H1 (cell line): ENCODE measurements at regions not wholly inside any gene's neighbourhood (a gene's known extent, or its start where the extent isn't known, plus 50 kb on each side); places are given as distances from the start of the nearest gene placed in this dataset.

Source experiments
- CTCF ChIA-PET: fragments of 300-600 bp; sonication (Branson Sonifier 250); formaldehyde crosslinking; loops from one replicate; lab custom pipeline; 2021; ENCODE audit not compliant: partially characterized antibody; lab: Charles Lee
- POLR2A ChIA-PET: fragments of 300-600 bp; sonication (Branson Sonifier 250); formaldehyde crosslinking; loops from one replicate; lab custom pipeline; 2021; ENCODE audit warnings: inconsistent platforms; ENCODE audit not compliant: partially characterized antibody; lab: Charles Lee
- DNase-seq, 2 experiments: peaks; one replicate each; pipeline versions ENCODE4 v3.0.0 to v3.0.0-alpha.2; 2010 to 2022; ENCODE audit warnings: low spot score in 2 of 2, low read depth in 1 of 2, mixed read lengths in 1 of 2
- FAIRE-seq: peaks from 2 replicates; lab custom pipeline; 2011; peaks lifted over from hg19 to GRCh38; lab: Jason Lieb, UNC
- H2AFZ ChIP-seq: 2 replicates; pipeline ENCODE4 v1.8.1; 2012; ENCODE audit warnings: low read length, inconsistent platforms
- H2AK5ac ChIP-seq: 2 replicates; pipeline ENCODE4 v1.6.1; 2013; ENCODE audit warnings: low read depth, low read length
- H2BK120ac ChIP-seq: replicated peaks from 2 replicates; pipeline ENCODE3; 2013; ENCODE audit warnings: low read depth, low read length, inconsistent platforms
- H2BK12ac ChIP-seq: 2 replicates; pipeline ENCODE4 v1.6.1; 2013; ENCODE audit warnings: low read depth, low read length
- H2BK15ac ChIP-seq: 2 replicates; pipeline ENCODE4 v1.6.1; 2013; ENCODE audit warnings: low read length
- H2BK20ac ChIP-seq: 2 replicates; pipeline ENCODE4 v1.6.1; 2013; ENCODE audit warnings: low read length
- H2BK5ac ChIP-seq: 2 replicates; pipeline ENCODE4 v1.6.1; 2013; ENCODE audit warnings: low read depth, low read length
- H3K14ac ChIP-seq: 2 replicates; pipeline ENCODE4 v1.6.1; 2013; ENCODE audit warnings: inconsistent platforms; ENCODE audit not compliant: insufficient read length
- H3K18ac ChIP-seq: 2 replicates; pipeline ENCODE4 v1.6.1; 2013; ENCODE audit warnings: low read length; ENCODE audit errors: extremely low read depth
- H3K23ac ChIP-seq: 2 replicates; pipeline ENCODE4 v1.6.1; 2013; ENCODE audit warnings: inconsistent platforms; ENCODE audit not compliant: insufficient read length
- H3K23me2 ChIP-seq: 2 replicates; pipeline ENCODE4 v1.6.1; 2013; ENCODE audit warnings: low read depth, low read length
- H3K27ac ChIP-seq: 2 replicates; pipeline ENCODE4 v1.6.1; 2011; ENCODE audit warnings: low read depth, low read length, inconsistent platforms
- H3K27me3 ChIP-seq, 4 experiments: replicated peaks in 1 of 4; 1 replicate in 1 of 4; 2 replicates in 3 of 4; pipeline versions ENCODE4 v1.6.1 to v1.8.1; 2011 to 2013; ENCODE audit warnings: low read length in 3 of 4, mild to moderate bottlenecking in 3 of 4, inconsistent platforms in 2 of 4, mixed read lengths in 2 of 4, moderate library complexity in 1 of 4; ENCODE audit not compliant: control insufficient read depth in 3 of 4, insufficient read depth in 3 of 4; ENCODE audit errors: extremely low read depth in 1 of 4
- H3K36me3 ChIP-seq, 4 experiments: 2 replicates each; pipeline versions ENCODE4 v1.6.1 to v1.8.1; 2011 to 2013; ENCODE audit warnings: mild to moderate bottlenecking in 4 of 4, low read length in 3 of 4, moderate library complexity in 2 of 4, control low read depth in 1 of 4, inconsistent platforms in 1 of 4; ENCODE audit not compliant: insufficient read depth in 4 of 4, control insufficient read depth in 2 of 4
- H3K4ac ChIP-seq: replicated peaks from 2 replicates; pipeline ENCODE3; 2013; ENCODE audit warnings: low read length, low read depth, mixed read lengths, inconsistent platforms; ENCODE audit not compliant: insufficient read length
- H3K4me1 ChIP-seq, 4 experiments: replicated peaks in 1 of 4; 1 replicate in 1 of 4; 2 replicates in 3 of 4; pipeline versions ENCODE4 v1.6.1 to v1.8.1; 2011 to 2013; ENCODE audit warnings: low read length in 3 of 4, inconsistent platforms in 2 of 4, mixed read lengths in 1 of 4; ENCODE audit not compliant: insufficient read depth in 4 of 4, control insufficient read depth in 3 of 4
- H3K4me2 ChIP-seq, 2 experiments: 2 replicates each; pipeline versions ENCODE4 v1.6.1 to v1.8.1; 2011 to 2013; ENCODE audit warnings: low read depth in 2 of 2, low read length in 2 of 2, control low read depth in 1 of 2, inconsistent platforms in 1 of 2, mild to moderate bottlenecking in 1 of 2; ENCODE audit not compliant: insufficient read depth in 1 of 2
- H3K4me3 ChIP-seq, 4 experiments: fragments of 200-600, 300-600 bp in 1 of 4; sonication (generic), shearing (Covaris generic), sonication (Bioruptor Twin) in 1 of 4; 2 replicates each; pipeline versions ENCODE4 v1.5.1 to v1.8.1; 2011 to 2016; ENCODE audit warnings: low read length in 4 of 4, low read depth in 3 of 4, control low read depth in 2 of 4, inconsistent platforms in 2 of 4, mild to moderate bottlenecking in 2 of 4, mixed read lengths in 1 of 4, moderate library complexity in 1 of 4; ENCODE audit not compliant: insufficient read depth in 2 of 4; ENCODE audit errors: extremely low read depth in 1 of 4
- H3K56ac ChIP-seq: replicated peaks from 2 replicates; pipeline ENCODE3; 2013; ENCODE audit warnings: low read depth, mild to moderate bottlenecking, mixed read lengths, low read length, inconsistent platforms; ENCODE audit not compliant: insufficient read length
- H3K79me1 ChIP-seq: 2 replicates; pipeline ENCODE4 v1.6.1; 2013; ENCODE audit warnings: low read depth, low read length, control low read depth
- H3K79me2 ChIP-seq, 2 experiments: 2 replicates each; pipeline versions ENCODE4 v1.6.1 to v1.8.1; 2012 to 2013; ENCODE audit warnings: low read length in 2 of 2, mild to moderate bottlenecking in 2 of 2, inconsistent platforms in 1 of 2; ENCODE audit not compliant: insufficient read depth in 2 of 2, control insufficient read depth in 1 of 2
- H3K9ac ChIP-seq, 4 experiments: replicated peaks in 1 of 4; 1 replicate in 1 of 4; 2 replicates in 3 of 4; pipeline versions ENCODE4 v1.6.1 to v1.8.1; 2011 to 2013; ENCODE audit warnings: low read depth in 3 of 4, low read length in 3 of 4, control low read depth in 2 of 4, mild to moderate bottlenecking in 2 of 4, moderate library complexity in 2 of 4, inconsistent platforms in 1 of 4; ENCODE audit errors: extremely low read depth in 1 of 4
- H3K9me3 ChIP-seq, 2 experiments: 2 replicates each; pipeline versions ENCODE4 v1.6.1 to v1.8.1; 2012 to 2013; ENCODE audit warnings: mild to moderate bottlenecking in 2 of 2, moderate library complexity in 2 of 2, control low read depth in 1 of 2, inconsistent platforms in 1 of 2, low read depth in 1 of 2, low read length in 1 of 2, mixed read lengths in 1 of 2; ENCODE audit not compliant: insufficient read depth in 2 of 2
- H4K20me1 ChIP-seq, 2 experiments: replicated peaks in 1 of 2; 2 replicates each; pipeline versions ENCODE3 to v1.8.1; 2011 to 2013; ENCODE audit warnings: inconsistent platforms in 2 of 2, low read length in 2 of 2, mild to moderate bottlenecking in 1 of 2; ENCODE audit not compliant: insufficient read depth in 2 of 2, control insufficient read depth in 1 of 2
- H4K5ac ChIP-seq: 2 replicates; pipeline ENCODE4 v1.6.1; 2013; ENCODE audit warnings: low read length, low read depth, mixed read lengths, inconsistent platforms; ENCODE audit not compliant: insufficient read length
- H4K8ac ChIP-seq: 2 replicates; pipeline ENCODE4 v1.8.0; 2013; ENCODE audit warnings: mild to moderate bottlenecking, moderate library complexity, low read length, inconsistent platforms; ENCODE audit not compliant: insufficient read depth; ENCODE audit errors: extremely low read depth
- H4K91ac ChIP-seq: replicated peaks from 2 replicates; pipeline ENCODE3; 2013; ENCODE audit warnings: low read length, mixed read lengths, inconsistent platforms; ENCODE audit not compliant: insufficient read length
- BRCA1 ChIP-seq: IDR thresholded peaks from 2 replicates; pipeline ENCODE4 v1.6.1; 2012; ENCODE audit warnings: low read depth, low read length, improper control_type of control experiment
- CBX5 ChIP-seq: fragments of 300-800, 300-1000 bp; sonication (generic); IDR thresholded peaks from 2 replicates; pipeline ENCODE4 v1.7.1; 2016; ENCODE audit warnings: antibody characterized with exemption, low read length, low read depth
- CHD2 ChIP-seq: IDR thresholded peaks from 2 replicates; pipeline ENCODE4 v1.6.1; 2012; ENCODE audit warnings: low read length, improper control_type of control experiment
- GTF2F1 ChIP-seq: IDR thresholded peaks from 2 replicates; pipeline ENCODE4 v1.6.1; 2012; ENCODE audit warnings: low read depth, low read length, improper control_type of control experiment, borderline replicate concordance
- KDM4A ChIP-seq: IDR thresholded peaks from one replicate; pipeline ENCODE4 v1.7.1; 2012; ENCODE audit warnings: low read depth, mild to moderate bottlenecking, moderate library complexity, low read length, inconsistent platforms; ENCODE audit not compliant: severe bottlenecking
- KDM5A ChIP-seq: fragments of 200-600 bp; IDR thresholded peaks from 2 replicates; pipeline ENCODE4 v1.7.1; 2012; ENCODE audit warnings: mild to moderate bottlenecking, low read length, inconsistent platforms, mixed read lengths
- RXRA ChIP-seq: IDR thresholded peaks from 2 replicates; pipeline ENCODE4 v1.6.1; 2011; ENCODE audit warnings: low read depth, mild to moderate bottlenecking, low read length, moderate library complexity; ENCODE audit not compliant: insufficient read depth
- SIN3A ChIP-seq, 2 experiments: IDR thresholded peaks in 1 of 2; conservative IDR thresholded peaks in 1 of 2; 2 replicates each; pipeline ENCODE4 v1.6.1; 2011 to 2012; ENCODE audit warnings: low read length in 2 of 2, improper control_type of control experiment in 1 of 2, low read depth in 1 of 2, mild to moderate bottlenecking in 1 of 2
- SP4 ChIP-seq: IDR thresholded peaks from 2 replicates; pipeline ENCODE4 v1.6.1; 2012; ENCODE audit warnings: low read length, inconsistent platforms
- WGBS, 2 experiments: shearing (Covaris generic) in 1 of 2; methylation state at CpG; one replicate each; pipeline versions ENCODE4 v1.1.6 to v1.1.7; 2013 to 2015; ENCODE audit warnings: low lambda C conversion rate in 2 of 2, mixed read lengths in 2 of 2, inconsistent platforms in 1 of 2, low coverage in 1 of 2, missing lambda C conversion rate in 1 of 2; ENCODE audit not compliant: insufficient replicate concordance in 2 of 2, insufficient coverage in 1 of 2, insufficient read length in 1 of 2; ENCODE audit errors: extremely low coverage in 1 of 2, missing lambda C conversion rate in 1 of 2; 5-methylcytosine and 5-hydroxymethylcytosine counted together
- TF ChIP-seq, protein P1 (sequence below): IDR thresholded peaks from 2 replicates; pipeline ENCODE4 v1.6.1; 2011; ENCODE audit warnings: low read length, improper control_type of control experiment
- TF ChIP-seq, protein P2 (sequence below): IDR thresholded peaks from 2 replicates; pipeline ENCODE4 v1.6.1; 2011; ENCODE audit warnings: low read depth, mild to moderate bottlenecking, low read length; ENCODE audit not compliant: insufficient read depth

DNA sequence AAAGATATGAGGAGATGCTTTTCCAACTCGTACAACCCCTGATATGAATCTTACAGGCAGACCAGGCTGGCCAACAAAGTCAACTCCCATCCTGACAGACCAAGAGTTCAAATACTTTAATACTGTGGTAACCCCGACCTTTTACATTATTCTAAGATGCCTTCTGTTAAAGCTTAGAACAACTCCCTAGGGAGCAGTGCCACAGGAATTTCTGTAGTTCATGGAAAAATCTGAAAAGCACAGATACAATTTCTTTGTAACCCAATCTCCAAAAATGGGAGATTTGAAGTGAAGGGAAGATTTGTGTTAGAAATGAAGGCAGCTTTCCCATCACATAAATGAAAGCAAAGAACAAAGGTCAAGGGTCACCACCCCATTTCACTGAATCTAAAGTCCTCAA is 151.3 kb upstream of the BEND6 start:
- no peak overlapping the region for H3K18ac ChIP-seq
- H3K14ac ChIP-seq, result no peak overlapping the region
- H3K4ac ChIP-seq, result no peak overlapping the region
- H3K23ac ChIP-seq, result no peak overlapping the region
- ChIA-PET CTCF (interaction anchor here (0.6 to 1.2 kb wide), 3 partner anchors 17 to 254 kb away, joined by 3 to 4 read pairs (median 4); no protein-coding TSS in a partner anchor), POLR2A (interaction anchor here (0.7 to 0.8 kb wide), 2 partner anchors 9 to 150 kb away, joined by 3 read pairs; no protein-coding TSS in a partner anchor)
- no peak overlapping the region for H3K4me3 ChIP-seq
- FAIRE-seq (no peak), DNase-seq (no peak)
- H4K5ac ChIP-seq, result no peak overlapping the region
- H3K56ac ChIP-seq, result no peak overlapping the region
- 79% methylated on average over 2 of the region's 2 CpGs; no CpG with 5 or more reads in 1 of the 2 experiments for WGBS, 2 experiments
- no peak overlapping the region for H2BK120ac ChIP-seq
- H3K27ac ChIP-seq, result no peak overlapping the region
- H2AK5ac ChIP-seq, result no peak overlapping the region
- no peaks in the 10 kb centered on the region for H3K36me3 ChIP-seq
- H2BK12ac ChIP-seq, result no peak overlapping the region
- H3K9me3 ChIP-seq, result no peaks in the 10 kb centered on the region
- H3K27me3 ChIP-seq, result no peaks in the 10 kb centered on the region
- peaks cover 0 to 11% (median 4%) of the 10 kb centered on the region in 4 experiments; a peak in 3 of 7 replicates for H3K4me1 ChIP-seq
- H4K20me1 ChIP-seq, result no peaks in the 10 kb centered on the region
- H3K9ac ChIP-seq, result no peak overlapping the region
- no peak overlapping the region for H2BK5ac ChIP-seq
- no peak overlapping the region for H4K8ac ChIP-seq
- no peak overlapping the region for H3K4me2 ChIP-seq
- H4K91ac ChIP-seq, result no peak overlapping the region
- H3K79me2 ChIP-seq, result peaks cover 3 to 90% of the 10 kb centered on the region in 2 experiments; a peak in 3 of 4 replicates
- H2AFZ ChIP-seq, result no peak overlapping the region
- no peaks in the 10 kb centered on the region for H3K23me2 ChIP-seq
- H2BK15ac ChIP-seq, result no peak overlapping the region
- H2BK20ac ChIP-seq, result no peak overlapping the region
- H3K79me1 ChIP-seq, result no peaks in the 10 kb centered on the region
- TF ChIP-seq, protein P1, sequence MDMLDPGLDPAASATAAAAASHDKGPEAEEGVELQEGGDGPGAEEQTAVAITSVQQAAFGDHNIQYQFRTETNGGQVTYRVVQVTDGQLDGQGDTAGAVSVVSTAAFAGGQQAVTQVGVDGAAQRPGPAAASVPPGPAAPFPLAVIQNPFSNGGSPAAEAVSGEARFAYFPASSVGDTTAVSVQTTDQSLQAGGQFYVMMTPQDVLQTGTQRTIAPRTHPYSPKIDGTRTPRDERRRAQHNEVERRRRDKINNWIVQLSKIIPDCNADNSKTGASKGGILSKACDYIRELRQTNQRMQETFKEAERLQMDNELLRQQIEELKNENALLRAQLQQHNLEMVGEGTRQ, result no peak
- TF ChIP-seq SP4 (no peak), GTF2F1 (no peak), CHD2 (no peak), KDM4A (no peak), BRCA1 (no peak), RXRA (no peak), KDM5A (no peak), CBX5 (no peak), SIN3A (conservative IDR thresholded peaks at IDR 0.05 in 1 of 2, IDR thresholded peaks at IDR 0.05 in 1 of 2; ENCODE audit: low read depth in 1 of 2, low read length in 2 of 2) (no peak)
- TF ChIP-seq, protein P2, sequence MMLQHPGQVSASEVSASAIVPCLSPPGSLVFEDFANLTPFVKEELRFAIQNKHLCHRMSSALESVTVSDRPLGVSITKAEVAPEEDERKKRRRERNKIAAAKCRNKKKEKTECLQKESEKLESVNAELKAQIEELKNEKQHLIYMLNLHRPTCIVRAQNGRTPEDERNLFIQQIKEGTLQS, result no peak
